GM10266 (cell line): ENCODE measurements at regions not wholly inside any gene's neighbourhood (a gene's known extent, or its start where the extent isn't known, plus 50 kb on each side); places are given as distances from the start of the nearest gene placed in this dataset.

Source experiments
- DNase-seq: peaks from one replicate; pipeline ENCODE4 v3.0.0; 2012; ENCODE audit errors: extremely low spot score
- CTCF ChIP-seq: IDR thresholded peaks from 2 replicates; pipeline ENCODE4 v1.5.1; 2012; ENCODE audit warnings: mild to moderate bottlenecking, low read depth; ENCODE audit not compliant: control insufficient read depth, insufficient read depth; ENCODE audit errors: missing control alignments

GRCh38 chr10:43775384-43775783, 126.7 kb upstream of the ZNF32 start:
- DNase-seq, result no peak

GRCh38 chr10:43774234-43774769, 125.6 kb upstream of the ZNF32 start:
- no peak for DNase-seq
- TF ChIP-seq CTCF, result no peak

More at GRCh38 chr10:43775384-43775783, 126.7 kb upstream of the ZNF32 start:
- TF ChIP-seq CTCF, result no peak

GRCh38 chr10:43773736-43774135, 125.1 kb upstream of the ZNF32 start:
- no peak for DNase-seq
- TF ChIP-seq CTCF, result no peak

- DNase-seq, result no peak
- TF ChIP-seq CTCF, result no peak
Observed at GRCh38 chr10:43772171-43772570, 123.5 kb upstream of the ZNF32 start.

GRCh38 chr10:43771675-43772074, 123.0 kb upstream of the ZNF32 start:
- no peak for TF ChIP-seq CTCF
- no peak for DNase-seq

- no peak for TF ChIP-seq CTCF
- no peak for DNase-seq
Observed at GRCh38 chr10:43765516-43765915, 116.8 kb upstream of the ZNF32 start.

GRCh38 chr10:43763846-43764245, 115.2 kb upstream of the ZNF32 start:
- DNase-seq, result no peak
- no peak for TF ChIP-seq CTCF
